A673 (cell line): ENCODE measurements at regions not wholly inside any gene's neighbourhood (a gene's known extent, or its start where the extent isn't known, plus 50 kb on each side); places are given as distances from the start of the nearest gene placed in this dataset.
"Not testable (repeated sequence)": the region's sequence is repeated elsewhere in the genome, so short reads cannot be mapped to it uniquely, and the experiment has no call there.

ENCODE experiments used
- BruUV-seq: library from RNA; stranded (reverse); fragments of 400-500 nt; replicated peaks from 2 replicates; lab custom pipeline; 2021; lab: Mats Ljungman, UMichigan
- CTCF ChIA-PET: fragments of 300-600 bp; sonication (Branson Sonifier 250); formaldehyde crosslinking; loops from one replicate; lab custom pipeline; 2022; ENCODE audit warnings: antibody characterized with exemption; lab: Charles Lee
- POLR2A ChIA-PET: fragments of 300-600 bp; sonication (Branson Sonifier 250); formaldehyde crosslinking; loops from one replicate; lab custom pipeline; 2022; ENCODE audit warnings: antibody characterized with exemption; ENCODE audit not compliant: low non-redundant PET; lab: Charles Lee
- DNase-seq: peaks from one replicate; pipeline ENCODE4 v3.0.0-alpha.2; 2015; ENCODE audit warnings: low spot score
- H3K27ac ChIP-seq: fragments of 200-600 bp; sonication (generic); 2 replicates; pipeline ENCODE4 v1.5.1; 2016; ENCODE audit warnings: mixed run types, low read depth, mild to moderate bottlenecking, mixed read lengths, antibody characterized with exemption, low read length; ENCODE audit not compliant: poor library complexity, severe bottlenecking
- H3K27me3 ChIP-seq: fragments of 200-600 bp; sonication (generic); replicated peaks from 2 replicates; pipeline ENCODE4 v1.6.1; 2017; ENCODE audit warnings: mixed run types, low read depth, mild to moderate bottlenecking, mixed read lengths, antibody characterized with exemption, low read length; ENCODE audit not compliant: insufficient read depth, poor library complexity
- H3K36me3 ChIP-seq: fragments of 200-600 bp; sonication (generic); 2 replicates; pipeline ENCODE4 v1.6.1; 2016; ENCODE audit warnings: mixed run types, mild to moderate bottlenecking, mixed read lengths, antibody characterized with exemption, low read length; ENCODE audit not compliant: insufficient read depth, poor library complexity, severe bottlenecking
- H3K4me1 ChIP-seq: fragments of 200-600 bp; sonication (generic); 2 replicates; pipeline ENCODE4 v1.6.1; 2017; ENCODE audit warnings: mixed run types, mild to moderate bottlenecking, mixed read lengths, antibody characterized with exemption, low read length; ENCODE audit not compliant: insufficient read depth, poor library complexity, severe bottlenecking
- H3K4me3 ChIP-seq: fragments of 200-600 bp; sonication (generic); 2 replicates; pipeline ENCODE4 v1.5.1; 2016; ENCODE audit warnings: low read depth, mixed run types, mild to moderate bottlenecking, mixed read lengths, low read length; ENCODE audit not compliant: poor library complexity, severe bottlenecking
- H3K9me3 ChIP-seq: fragments of 200-600 bp; sonication (generic); 2 replicates; pipeline ENCODE4 v1.6.1; 2016; ENCODE audit warnings: mixed run types, low read depth, mild to moderate bottlenecking, mixed read lengths, antibody characterized with exemption, low read length; ENCODE audit not compliant: poor library complexity, severe bottlenecking
- EZH2 ChIP-seq: fragments of 200-600 bp; sonication (generic); IDR thresholded peaks from 2 replicates; pipeline ENCODE4 v1.6.1; 2017; ENCODE audit warnings: borderline replicate concordance, low read depth, mild to moderate bottlenecking, mixed read lengths, antibody characterized with exemption, low read length; ENCODE audit not compliant: poor library complexity, severe bottlenecking
- intact Hi-C: fragments of 100-400 bp; cut with micrococcal nuclease; formaldehyde crosslinking; loops from one replicate; pipeline ENCODE4 v1.10.0; 2022; ENCODE audit not compliant: unreplicated experiment
- TF ChIP-seq, protein P1 (sequence below): fragments of 300-800, 200-600 bp; sonication (generic); conservative IDR thresholded peaks from 2 replicates; pipeline ENCODE4 v1.5.1; 2017; ENCODE audit warnings: low read depth, mild to moderate bottlenecking, antibody characterized with exemption, low read length, moderate library complexity, mixed read lengths

DNA sequence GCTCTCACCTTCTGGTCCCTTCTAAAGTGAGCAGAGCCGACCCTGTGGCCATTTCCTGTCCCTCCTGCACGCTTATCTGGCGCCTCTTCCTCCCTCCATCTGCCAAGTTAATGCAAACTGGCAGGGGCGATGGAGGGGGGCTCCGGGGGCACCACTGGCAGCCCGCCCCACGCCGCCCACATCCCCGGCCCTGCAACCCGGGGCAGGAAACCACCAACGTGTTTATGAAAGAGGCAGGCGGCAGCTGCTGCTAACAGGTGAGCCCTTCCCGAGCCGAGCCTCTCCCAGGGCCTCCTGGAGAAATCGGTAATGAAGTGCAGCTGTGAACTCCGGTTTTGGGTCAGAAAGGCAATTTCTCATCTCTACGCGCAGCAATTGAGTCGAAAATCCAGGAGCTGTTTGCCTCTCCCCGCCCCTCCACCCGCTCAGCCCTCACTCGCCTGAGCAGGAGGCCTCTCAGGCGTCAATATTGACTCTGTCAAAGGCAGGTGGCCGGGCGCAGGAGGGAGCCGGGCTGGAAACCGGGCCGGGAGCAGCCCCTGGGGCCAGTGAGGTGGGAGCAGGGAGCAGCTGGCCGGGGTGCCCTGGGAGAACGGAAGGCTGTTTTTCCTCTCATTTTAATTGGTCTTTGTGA is 164.4 kb upstream of the GSE1 start:
- no peak for DNase-seq
- ChIA-PET POLR2A (no interaction called here), CTCF (no interaction called here)
- H3K4me3 ChIP-seq = no peak overlapping the region
- no peaks in the 10 kb centered on the region for H3K9me3 ChIP-seq
- peaks cover 6% of the 10 kb centered on the region for H3K4me1 ChIP-seq
- BruUV-seq = no TSS peak
- TF ChIP-seq EZH2 = no peak
- TF ChIP-seq, protein P1, sequence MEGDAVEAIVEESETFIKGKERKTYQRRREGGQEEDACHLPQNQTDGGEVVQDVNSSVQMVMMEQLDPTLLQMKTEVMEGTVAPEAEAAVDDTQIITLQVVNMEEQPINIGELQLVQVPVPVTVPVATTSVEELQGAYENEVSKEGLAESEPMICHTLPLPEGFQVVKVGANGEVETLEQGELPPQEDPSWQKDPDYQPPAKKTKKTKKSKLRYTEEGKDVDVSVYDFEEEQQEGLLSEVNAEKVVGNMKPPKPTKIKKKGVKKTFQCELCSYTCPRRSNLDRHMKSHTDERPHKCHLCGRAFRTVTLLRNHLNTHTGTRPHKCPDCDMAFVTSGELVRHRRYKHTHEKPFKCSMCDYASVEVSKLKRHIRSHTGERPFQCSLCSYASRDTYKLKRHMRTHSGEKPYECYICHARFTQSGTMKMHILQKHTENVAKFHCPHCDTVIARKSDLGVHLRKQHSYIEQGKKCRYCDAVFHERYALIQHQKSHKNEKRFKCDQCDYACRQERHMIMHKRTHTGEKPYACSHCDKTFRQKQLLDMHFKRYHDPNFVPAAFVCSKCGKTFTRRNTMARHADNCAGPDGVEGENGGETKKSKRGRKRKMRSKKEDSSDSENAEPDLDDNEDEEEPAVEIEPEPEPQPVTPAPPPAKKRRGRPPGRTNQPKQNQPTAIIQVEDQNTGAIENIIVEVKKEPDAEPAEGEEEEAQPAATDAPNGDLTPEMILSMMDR = no peak
- H3K27me3 ChIP-seq = no peaks in the 10 kb centered on the region
- intact Hi-C loops = no loop called here
- no peaks in the 10 kb centered on the region for H3K36me3 ChIP-seq
- H3K27ac ChIP-seq = no peak overlapping the region

DNA sequence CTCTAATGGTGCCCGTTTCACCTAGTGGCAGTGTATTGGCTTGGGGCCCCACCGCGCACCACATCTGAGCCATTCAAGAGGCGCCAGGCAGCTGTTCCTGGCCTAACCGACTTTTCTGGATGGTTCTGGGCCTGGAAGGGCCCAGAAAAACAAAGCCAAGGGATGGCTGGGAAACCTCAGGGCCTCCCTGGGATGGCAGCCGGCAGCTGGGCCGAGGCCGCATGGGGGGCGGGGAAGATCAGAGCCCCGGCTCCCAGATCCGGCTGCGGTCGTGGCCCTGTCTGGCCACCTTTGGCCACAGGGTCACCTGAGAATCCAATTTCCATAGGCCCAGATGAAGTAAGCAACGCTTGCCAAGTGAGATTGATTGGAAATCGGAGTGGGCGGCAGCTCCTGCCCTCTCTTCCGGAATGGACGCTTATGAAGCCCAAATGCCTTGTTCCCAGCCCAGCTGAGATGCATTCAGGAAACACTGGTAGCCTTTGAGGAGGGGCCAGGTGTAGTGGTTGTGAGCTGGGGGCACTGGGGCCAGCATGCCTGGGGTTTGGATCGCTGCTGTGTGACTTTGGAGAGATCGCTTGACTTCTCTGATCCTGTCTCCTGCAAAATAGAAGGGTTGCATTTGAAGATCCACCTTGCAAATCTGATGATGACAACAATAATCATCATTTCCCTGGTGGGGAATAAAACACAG is 163.8 kb upstream of the GSE1 start:
- H3K36me3 ChIP-seq = no peaks in the 10 kb centered on the region
- BruUV-seq = no TSS peak
- no peak for TF ChIP-seq EZH2
- TF ChIP-seq, protein P1 = no peak
- no peak for DNase-seq
- CTCF ChIA-PET = no interaction called here
- peaks cover 6% of the 10 kb centered on the region for H3K4me1 ChIP-seq
- intact Hi-C loops = no loop called here
- no peaks in the 10 kb centered on the region for H3K9me3 ChIP-seq
- POLR2A ChIA-PET = interaction anchor here (0.6 kb wide), 1 partner anchor 255 kb away, joined by 5 read pairs; no protein-coding TSS in a partner anchor
- no peak overlapping the region for H3K27ac ChIP-seq
- no peak overlapping the region for H3K4me3 ChIP-seq
- no peaks in the 10 kb centered on the region for H3K27me3 ChIP-seq

DNA sequence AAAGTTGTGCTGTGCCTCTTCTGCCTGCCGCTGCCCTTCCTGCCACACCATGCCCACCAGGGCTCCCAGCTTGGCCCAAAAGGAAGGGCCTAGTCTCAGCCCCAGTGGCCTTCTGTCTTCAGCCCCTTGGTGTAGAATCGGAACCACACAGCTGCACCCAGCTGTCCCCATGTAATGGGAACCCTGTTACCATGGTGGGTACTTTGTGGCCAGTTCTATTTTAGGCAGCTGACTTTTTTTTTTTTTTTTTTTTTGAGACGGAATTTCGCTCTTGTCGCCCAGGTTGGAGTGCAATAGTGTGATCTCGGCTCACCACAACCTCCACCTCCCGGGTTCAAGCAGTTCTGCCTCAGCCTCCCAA is 163.3 kb upstream of the GSE1 start:
- Histone ChIP-seq H3K36me3 (no peaks in the 10 kb centered on the region), H3K27ac (no peak overlapping the region), H3K9me3 (no peaks in the 10 kb centered on the region), H3K27me3 (no peaks in the 10 kb centered on the region), H3K4me1 (peaks cover 6% of the 10 kb centered on the region), H3K4me3 (no peak overlapping the region)
- TF ChIP-seq EZH2 = no peak
- TF ChIP-seq, protein P1 = no peak
- no TSS peak for BruUV-seq
- CTCF ChIA-PET = no interaction called here
- DNase-seq = no peak
- intact Hi-C loops = no loop called here
- POLR2A ChIA-PET = interaction anchor here (0.6 kb wide), 1 partner anchor 256 kb away, joined by 5 read pairs; no protein-coding TSS in a partner anchor

DNA sequence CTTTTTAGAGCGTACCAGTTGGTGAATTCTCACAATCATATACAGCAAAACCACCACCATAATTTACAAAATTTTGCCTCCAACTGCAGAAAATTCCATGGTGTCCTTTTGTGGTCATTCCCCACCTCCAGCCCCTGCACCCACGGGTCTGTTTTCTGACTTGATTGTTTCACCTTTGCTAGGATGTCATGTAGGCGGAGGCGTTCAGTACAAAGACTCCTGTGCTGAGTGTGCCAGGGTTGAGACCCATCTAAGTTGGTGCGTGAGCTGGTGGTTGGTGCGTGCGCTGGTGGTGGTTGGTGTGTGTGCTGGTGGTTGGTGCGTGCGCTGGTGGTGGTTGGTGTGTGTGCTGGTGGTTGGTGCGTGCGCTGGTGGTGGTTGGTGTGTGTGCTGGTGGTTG is 162.0 kb upstream of the GSE1 start:
- CTCF ChIA-PET, BruUV-seq, H3K9me3 ChIP-seq, POLR2A ChIA-PET, intact Hi-C loops, DNase-seq, H3K36me3 ChIP-seq, H3K27me3 ChIP-seq, H3K27ac ChIP-seq, H3K4me1 ChIP-seq, H3K4me3 ChIP-seq: not testable (repeated sequence)
